GM19351 (cell line): ENCODE measurements at regions not wholly inside any gene's neighbourhood (a gene's known extent, or its start where the extent isn't known, plus 50 kb on each side); places are given as distances from the start of the nearest gene placed in this dataset.
"Not testable (repeated sequence)": the region's sequence is repeated elsewhere in the genome, so short reads cannot be mapped to it uniquely, and the experiment has no call there.

Source experiments
- ATAC-seq: cut with Tn5 transposase; IDR thresholded peaks from one replicate; pipeline ENCODE4 v1.9.1; 2021; ENCODE audit warnings: mild to moderate bottlenecking, moderate library complexity; ENCODE audit not compliant: unreplicated experiment

- no peak for ATAC-seq
Observed at GRCh38 chr2:180246268-180246667, 239.2 kb upstream of the CWC22 start.

DNA sequence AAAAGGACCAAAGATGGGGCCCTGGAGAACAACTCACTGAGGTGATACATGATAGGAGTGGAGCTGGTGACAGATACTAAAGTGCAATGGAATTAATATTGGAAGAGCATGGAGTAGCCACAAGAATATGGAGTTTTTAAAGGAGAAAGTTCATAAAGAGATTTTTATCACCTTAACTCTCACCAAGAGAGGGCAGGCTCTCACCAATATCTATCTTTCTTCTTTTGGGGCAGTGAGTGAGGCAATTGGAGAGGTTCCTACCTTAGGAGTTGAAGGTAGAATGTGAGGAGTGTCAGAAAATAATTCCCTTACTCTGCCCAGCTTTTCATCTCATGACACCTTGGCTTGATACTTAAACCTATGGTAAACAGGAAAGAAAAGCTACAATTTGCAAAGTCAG, 233.7 kb upstream of the CWC22 start:
- peak; percentile 57 for ATAC-seq

- ATAC-seq: no peak
Observed at GRCh38 chr2:180238729-180239128, 231.6 kb upstream of the CWC22 start.

GRCh38 chr2:180236061-180236460, 229.0 kb upstream of the CWC22 start:
- not testable (repeated sequence) for ATAC-seq

DNA sequence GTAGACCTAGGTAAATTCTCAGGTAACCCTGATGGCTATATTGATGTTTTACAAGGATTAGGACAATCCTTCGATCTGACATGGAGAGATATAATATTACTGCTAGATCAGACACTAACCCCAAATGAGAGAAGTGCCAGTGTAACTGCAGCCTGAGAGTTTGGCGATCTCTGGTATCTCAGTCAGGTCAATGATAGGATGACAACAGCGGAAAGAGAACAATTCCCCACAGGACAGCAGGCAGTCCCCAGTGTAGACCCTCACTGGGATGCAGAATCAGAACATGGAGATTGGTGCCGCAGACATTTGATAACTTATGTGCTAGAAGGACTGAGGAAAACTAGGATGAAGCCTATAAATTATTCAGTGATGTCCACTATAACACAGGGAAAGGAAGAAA, 228.4 kb upstream of the CWC22 start:
- not testable (repeated sequence) for ATAC-seq

DNA sequence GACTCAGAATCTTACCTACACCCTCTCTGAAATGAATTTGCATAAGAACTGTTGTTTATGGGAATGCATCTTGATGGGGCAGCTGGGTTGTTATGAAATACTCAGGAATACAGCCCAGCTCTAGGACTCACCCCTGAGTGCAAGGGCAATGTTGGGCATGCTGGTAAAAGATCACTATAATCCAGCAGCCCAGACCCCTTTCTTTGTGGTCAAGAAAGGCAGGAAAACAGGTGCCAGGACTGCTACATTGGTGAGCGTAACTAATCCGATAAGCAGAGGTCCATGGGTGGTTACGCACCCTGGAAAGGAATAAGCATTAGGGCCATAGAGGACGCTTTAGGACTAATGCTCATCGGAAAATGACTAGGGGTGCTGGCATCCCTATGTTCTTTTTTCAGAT, 227.9 kb upstream of the CWC22 start:
- not testable (repeated sequence) for ATAC-seq

- ATAC-seq: no peak
Observed at GRCh38 chr2:180231015-180231414, 223.9 kb upstream of the CWC22 start.

DNA sequence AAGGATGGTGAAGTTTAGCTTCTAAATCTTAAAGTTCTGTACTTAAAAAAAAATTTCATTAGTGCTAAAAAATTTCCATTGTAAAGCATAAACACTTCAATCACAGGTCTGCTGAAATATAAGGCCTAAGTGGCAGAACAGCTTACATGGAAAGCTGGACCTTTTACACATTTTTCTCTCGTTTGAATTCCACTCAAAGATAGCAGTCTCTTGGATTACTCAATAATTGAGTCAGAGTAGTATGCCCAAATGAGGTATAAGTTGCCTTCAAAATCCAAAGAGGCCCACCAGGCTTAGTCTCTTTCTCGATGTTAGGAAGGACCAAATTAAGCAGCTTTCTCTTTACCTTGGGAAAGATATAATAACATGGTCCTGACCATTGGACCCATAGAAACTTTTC, 220.4 kb upstream of the CWC22 start:
- ATAC-seq: no peak

DNA sequence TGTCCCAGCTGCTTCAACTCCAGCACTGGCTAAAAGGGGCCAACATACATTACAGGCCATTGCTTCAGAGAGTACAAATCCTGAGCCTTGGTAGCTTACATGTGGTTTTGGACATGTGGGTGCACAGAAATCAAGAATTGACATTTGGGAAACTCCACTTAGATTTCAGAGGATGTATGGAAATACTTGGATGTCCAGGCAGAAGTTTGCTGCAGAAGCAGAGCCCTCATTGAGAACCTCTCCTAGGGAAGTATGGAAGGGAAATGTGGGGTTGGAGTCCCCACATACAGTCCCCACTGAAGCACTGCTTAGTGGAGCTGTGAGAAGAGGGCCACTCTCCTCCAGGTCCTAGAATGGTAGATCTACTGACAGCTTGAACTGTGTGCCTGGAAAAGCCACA, 218.0 kb upstream of the CWC22 start:
- no peak for ATAC-seq

DNA sequence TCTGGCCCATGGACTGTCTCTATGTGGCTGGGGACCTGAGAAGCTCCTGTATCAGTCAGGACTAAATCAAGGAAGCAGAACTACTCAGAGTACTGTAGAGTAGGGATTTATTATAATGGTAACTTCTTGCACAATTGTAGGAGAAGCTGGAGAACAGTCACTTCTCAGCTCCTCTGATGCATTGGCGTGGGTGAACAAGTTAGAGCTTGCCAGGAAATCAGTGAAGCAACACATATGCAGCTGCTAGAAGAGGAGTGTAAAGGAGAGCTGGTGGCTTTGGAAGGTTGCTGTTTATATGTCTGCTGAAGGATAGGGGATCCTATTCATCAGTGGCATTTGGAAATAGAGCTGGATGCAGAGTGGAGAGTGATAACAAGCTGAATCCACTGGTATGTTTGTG, 215.5 kb upstream of the CWC22 start:
- no peak for ATAC-seq

- ATAC-seq: no peak
Observed at GRCh38 chr2:180219491-180219890, 212.4 kb upstream of the CWC22 start.

DNA sequence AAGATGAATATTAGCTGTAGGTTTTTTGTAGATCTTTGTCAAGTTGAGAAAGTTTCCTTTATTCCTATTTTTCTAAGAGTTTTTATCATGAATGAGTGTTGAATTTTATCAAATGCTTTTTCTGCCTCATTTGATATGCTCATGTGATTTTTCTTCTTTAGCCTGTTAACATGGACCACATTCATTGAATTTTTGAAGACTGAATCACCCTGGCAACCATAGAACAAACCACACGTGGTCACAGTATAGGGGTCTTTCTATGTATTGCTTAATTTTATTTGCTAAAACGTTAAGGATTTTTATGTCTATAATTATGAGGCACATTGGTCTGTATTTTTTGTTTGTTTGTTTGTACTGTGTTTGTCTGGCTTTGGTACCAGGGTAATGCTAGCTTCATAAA, 201.7 kb upstream of the CWC22 start:
- no peak for ATAC-seq

DNA sequence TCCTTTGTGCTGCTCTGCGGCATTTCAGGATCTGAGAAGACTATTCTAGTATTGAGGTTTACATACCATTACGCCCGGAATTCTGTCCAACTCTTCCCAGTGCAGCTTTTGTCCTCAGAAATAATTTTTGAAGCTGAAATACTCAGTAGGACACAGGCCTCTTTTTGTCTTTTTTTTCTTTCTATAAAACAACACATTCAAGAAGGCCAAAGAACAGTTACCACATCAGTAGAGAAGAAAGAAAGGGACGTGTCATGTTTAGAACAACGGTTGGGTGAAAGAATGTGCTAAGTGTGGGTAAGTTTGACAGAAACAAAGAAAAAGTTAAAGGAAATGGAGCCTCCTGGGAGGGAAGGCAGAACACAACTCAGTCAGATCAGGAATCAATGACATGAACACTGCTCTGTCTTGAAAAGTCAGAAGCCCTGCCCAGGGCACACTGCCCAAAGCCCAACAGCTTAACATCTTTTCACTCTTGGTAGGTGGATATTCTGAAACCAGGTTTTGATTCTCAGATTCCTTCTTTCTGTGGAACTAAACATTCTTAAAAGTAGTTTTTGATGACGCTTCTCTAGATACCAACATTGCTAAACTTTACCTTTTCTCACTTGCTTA, 198.6 kb upstream of the CWC22 start:
- no peak for ATAC-seq

GRCh38 chr2:180203972-180204371, 196.9 kb upstream of the CWC22 start:
- ATAC-seq: no peak

DNA sequence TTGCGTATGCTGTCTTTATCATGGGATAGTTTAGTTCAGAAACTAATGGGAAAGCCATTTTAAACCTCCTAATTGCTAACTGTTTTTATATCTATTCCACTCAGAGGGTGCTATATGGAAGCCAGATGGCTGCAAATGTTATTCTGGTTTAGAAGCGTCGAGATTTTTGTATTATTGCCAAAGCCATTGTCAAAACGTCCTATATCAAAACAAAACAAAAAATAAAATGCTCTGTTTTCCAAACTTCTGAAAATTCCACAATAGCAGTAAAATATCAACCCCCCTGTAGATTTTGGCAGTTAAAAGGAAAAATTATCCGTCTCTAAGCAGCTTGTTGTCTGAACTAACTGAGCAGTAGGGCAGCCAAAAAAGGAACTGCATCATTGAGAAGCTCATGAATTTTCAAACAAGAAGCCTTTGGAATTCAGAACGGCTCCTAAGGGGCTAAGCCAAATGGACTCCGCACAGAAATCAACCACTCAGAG, 195.4 kb upstream of the CWC22 start:
- ATAC-seq: no peak

GRCh38 chr2:180196419-180196977, 189.4 kb upstream of the CWC22 start:
- no peak for ATAC-seq

GRCh38 chr2:180195847-180196246, 188.8 kb upstream of the CWC22 start:
- no peak for ATAC-seq

DNA sequence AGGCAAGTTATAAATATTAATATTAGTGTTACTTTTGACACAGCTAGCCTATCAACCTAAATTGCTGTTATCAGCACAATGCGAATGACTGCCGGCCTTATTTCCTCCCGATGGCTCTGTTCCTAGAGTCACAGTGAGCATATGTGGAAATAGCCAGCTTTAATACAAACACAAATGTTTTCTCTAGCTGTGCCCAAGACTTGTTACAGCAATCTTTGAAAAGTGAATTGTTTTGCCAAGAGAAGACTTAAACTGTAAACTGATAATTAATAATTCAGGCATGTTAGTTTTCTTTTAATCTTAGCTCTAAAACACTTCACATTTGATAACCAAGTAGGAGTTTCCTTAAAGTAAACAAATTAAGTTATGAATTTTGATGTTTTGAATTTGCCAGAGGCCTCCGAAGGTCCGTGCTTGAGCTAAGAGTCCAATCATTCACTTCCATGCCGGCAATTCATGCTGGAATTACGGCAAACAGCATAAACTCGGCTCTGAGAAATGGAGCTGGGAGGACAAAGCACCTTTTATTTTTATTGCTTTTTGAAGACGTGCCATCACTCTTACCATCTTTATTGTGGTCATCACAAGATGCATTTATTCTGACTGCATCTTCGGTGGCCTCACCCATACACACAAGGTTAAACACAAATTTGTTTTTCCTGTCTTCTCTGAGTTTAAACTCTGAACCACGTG, 184.5 kb upstream of the CWC22 start:
- no peak for ATAC-seq

- ATAC-seq: no peak
Observed at GRCh38 chr2:180190851-180191250, 183.8 kb upstream of the CWC22 start.

GRCh38 chr2:180187611-180188010, 180.5 kb upstream of the CWC22 start:
- ATAC-seq: no peak

DNA sequence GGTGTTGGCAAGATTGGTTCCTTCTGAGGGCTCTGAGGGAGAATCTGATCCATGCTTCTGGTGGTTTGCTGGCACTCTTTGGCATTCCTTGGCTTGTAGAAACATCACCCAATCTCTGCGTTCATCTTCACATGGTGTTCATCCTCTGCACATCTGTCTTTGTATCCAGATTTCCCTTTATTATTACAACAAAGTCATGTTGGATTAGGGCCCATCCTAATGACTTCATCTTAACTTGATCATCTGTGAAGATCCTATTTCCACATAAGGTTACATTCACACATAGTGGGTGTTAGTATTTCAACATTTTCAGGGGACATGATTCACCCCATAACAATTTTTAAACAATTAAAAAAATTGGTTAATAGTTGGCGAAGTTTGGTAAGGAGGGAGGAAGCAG, 177.4 kb upstream of the CWC22 start:
- ATAC-seq: no peak

DNA sequence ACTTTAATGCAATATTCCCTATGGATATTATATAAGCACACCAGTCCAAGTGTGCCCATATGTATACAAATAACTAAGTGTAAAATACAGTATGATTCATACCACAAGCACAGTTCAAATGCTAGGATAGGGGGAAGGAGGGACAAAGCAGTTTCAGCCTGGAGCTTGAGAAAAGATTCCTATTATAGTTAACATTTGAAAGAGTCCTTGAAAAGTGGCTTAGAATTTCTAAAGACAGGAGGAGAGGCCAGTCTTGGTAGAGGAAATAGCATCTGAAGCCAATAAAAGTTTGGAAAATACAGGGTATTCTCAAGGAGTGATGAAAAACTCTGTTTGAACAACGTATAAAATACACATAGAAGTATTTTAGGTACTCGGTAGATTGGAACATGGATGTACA, 173.4 kb upstream of the CWC22 start:
- no peak for ATAC-seq
